Mesenchymal stem cell (in vitro differentiated cells and primary cell): ENCODE measurements at regions not wholly inside any gene's neighbourhood (a gene's known extent, or its start where the extent isn't known, plus 50 kb on each side); places are given as distances from the start of the nearest gene placed in this dataset.

Source experiments
- DNase-seq: peaks from one replicate; pipeline ENCODE4 v3.0.0-alpha.2; 2013
- H2AFZ ChIP-seq: one replicate; pipeline ENCODE4 v1.6.1; 2013; ENCODE audit warnings: low read depth, mild to moderate bottlenecking, control low read depth, inconsistent platforms, low read length, moderate library complexity
- H2AK5ac ChIP-seq: 2 replicates; pipeline ENCODE4 v1.6.1; 2013; ENCODE audit warnings: low read length, moderate library complexity, mild to moderate bottlenecking, inconsistent platforms; ENCODE audit not compliant: severe bottlenecking
- H2BK120ac ChIP-seq: one replicate; pipeline ENCODE4 v1.6.1; 2013; ENCODE audit warnings: low read depth, mild to moderate bottlenecking, inconsistent platforms, low read length, moderate library complexity
- H2BK12ac ChIP-seq, 2 experiments: one replicate each; pipeline ENCODE4 v1.6.1; 2013; ENCODE audit warnings: inconsistent platforms in 2 of 2, low read length in 2 of 2, mild to moderate bottlenecking in 2 of 2, moderate library complexity in 2 of 2, control low read depth in 1 of 2
- H2BK15ac ChIP-seq: one replicate; pipeline ENCODE4 v1.6.1; 2013; ENCODE audit warnings: mild to moderate bottlenecking, low read depth, inconsistent platforms; ENCODE audit not compliant: poor library complexity, severe bottlenecking
- H2BK5ac ChIP-seq: 2 replicates; pipeline ENCODE4 v1.6.1; 2013; ENCODE audit warnings: low read depth, mild to moderate bottlenecking, low read length, control low read depth, inconsistent platforms; ENCODE audit not compliant: poor library complexity, severe bottlenecking
- H3K14ac ChIP-seq, 2 experiments: one replicate each; pipeline ENCODE4 v1.6.1; 2013; ENCODE audit warnings: inconsistent platforms in 2 of 2, low read length in 2 of 2, control low read depth in 1 of 2, mild to moderate bottlenecking in 1 of 2, moderate library complexity in 1 of 2
- H3K18ac ChIP-seq, 2 experiments: one replicate each; pipeline ENCODE4 v1.6.1; 2013; ENCODE audit warnings: inconsistent platforms in 2 of 2, low read length in 2 of 2, control low read depth in 1 of 2, low read depth in 1 of 2, mild to moderate bottlenecking in 1 of 2
- H3K23ac ChIP-seq, 2 experiments: one replicate each; pipeline ENCODE4 v1.6.1; 2013; ENCODE audit warnings: inconsistent platforms in 2 of 2, low read length in 2 of 2, mild to moderate bottlenecking in 2 of 2, moderate library complexity in 2 of 2, control low read depth in 1 of 2
- H3K27ac ChIP-seq: 2 replicates; pipeline ENCODE4 v1.5.1; 2013; ENCODE audit warnings: mild to moderate bottlenecking, moderate library complexity, low read length, control low read depth, inconsistent platforms; ENCODE audit not compliant: poor library complexity, severe bottlenecking
- H3K27me3 ChIP-seq, 2 experiments: 2 replicates each; pipeline versions ENCODE4 v1.6.1 to v1.7.0; 2013; ENCODE audit warnings: low read length in 2 of 2, mild to moderate bottlenecking in 2 of 2, moderate library complexity in 2 of 2, control low read depth in 1 of 2, inconsistent platforms in 1 of 2; ENCODE audit not compliant: control insufficient read depth in 1 of 2, insufficient read depth in 1 of 2
- H3K36me3 ChIP-seq, 2 experiments: 2 replicates each; pipeline versions ENCODE4 v1.6.1 to v1.7.0; 2013; ENCODE audit warnings: low read length in 2 of 2, control low read depth in 1 of 2, inconsistent platforms in 1 of 2, low read depth in 1 of 2, mild to moderate bottlenecking in 1 of 2; ENCODE audit not compliant: insufficient read depth in 2 of 2, control insufficient read depth in 1 of 2
- H3K4ac ChIP-seq, 2 experiments: one replicate each; pipeline ENCODE4 v1.6.1; 2013; ENCODE audit warnings: inconsistent platforms in 2 of 2, low read length in 2 of 2, mild to moderate bottlenecking in 2 of 2, moderate library complexity in 2 of 2, control low read depth in 1 of 2, low read depth in 1 of 2
- H3K4me1 ChIP-seq: 2 replicates; pipeline ENCODE4 v1.6.1; 2013; ENCODE audit warnings: low read depth, low read length, control low read depth; ENCODE audit not compliant: control insufficient read depth, insufficient read depth
- H3K4me2 ChIP-seq: 2 replicates; pipeline ENCODE4 v1.6.1; 2013; ENCODE audit warnings: low read length, mild to moderate bottlenecking, inconsistent platforms; ENCODE audit not compliant: poor library complexity, severe bottlenecking
- H3K4me3 ChIP-seq, 2 experiments: 2 replicates each; pipeline versions ENCODE4 v1.5.1 to v1.7.0; 2013; ENCODE audit warnings: low read length in 2 of 2, mild to moderate bottlenecking in 2 of 2, control low read depth in 1 of 2, low read depth in 1 of 2; ENCODE audit not compliant: insufficient read depth in 1 of 2
- H3K79me1 ChIP-seq: replicated peaks from 2 replicates; pipeline ENCODE4 v1.6.1; 2013; ENCODE audit warnings: mild to moderate bottlenecking, control low read depth, low read length, inconsistent platforms; ENCODE audit not compliant: poor library complexity, severe bottlenecking
- H3K9ac ChIP-seq: 2 replicates; pipeline ENCODE4 v1.7.0; 2013; ENCODE audit warnings: mild to moderate bottlenecking, low read length, moderate library complexity
- H3K9me3 ChIP-seq: 2 replicates; pipeline ENCODE4 v1.7.0; 2013; ENCODE audit warnings: mild to moderate bottlenecking, low read length; ENCODE audit not compliant: control insufficient read depth
- H4K8ac ChIP-seq: one replicate; pipeline ENCODE4 v1.6.1; 2013; ENCODE audit warnings: inconsistent platforms, mild to moderate bottlenecking, low read length, moderate library complexity
- H4K91ac ChIP-seq: one replicate; pipeline ENCODE4 v1.6.1; 2013; ENCODE audit warnings: mild to moderate bottlenecking, low read length, inconsistent platforms
- WGBS: methylation state at CpG from one replicate; pipeline ENCODE4 v1.1.7; 2013; ENCODE audit warnings: mixed read lengths; 5-methylcytosine and 5-hydroxymethylcytosine counted together

- Histone ChIP-seq H3K27me3 (no peaks in the 10 kb centered on the region), H3K27ac (no peak overlapping the region), H2AK5ac (no peak overlapping the region), H3K4me1 (no peaks in the 10 kb centered on the region), H3K23ac (no peak overlapping the region), H3K36me3 (no peaks in the 10 kb centered on the region), H3K4me2 (no peak overlapping the region), H3K9me3 (no peaks in the 10 kb centered on the region), H3K9ac (no peak overlapping the region), H2AFZ (no peak overlapping the region), H2BK12ac (no peak overlapping the region), H3K4ac (no peak overlapping the region), H3K79me1 (no peaks in the 10 kb centered on the region), H2BK15ac (no peak overlapping the region), H2BK5ac (no peak overlapping the region), H3K4me3 (no peak overlapping the region), H4K8ac (no peak overlapping the region), H3K14ac (no peak overlapping the region), H3K18ac (no peak overlapping the region), H4K91ac (no peak overlapping the region), H2BK120ac (no peak overlapping the region)
- WGBS: 15% methylated on average over 1 of the region's 1 CpG
- no peak for DNase-seq
These were observed 1331.1 kb downstream of the ADGRL3 start for GRCh38 chr4:62531264-62531663.

GRCh38 chr4:62528874-62529273 lies 1328.7 kb downstream of the ADGRL3 start:
- Histone ChIP-seq H3K9me3 (no peaks in the 10 kb centered on the region), H2BK15ac (no peak overlapping the region), H2AK5ac (no peak overlapping the region), H2BK120ac (no peak overlapping the region), H2BK12ac (no peak overlapping the region), H3K23ac (no peak overlapping the region), H3K4ac (no peak overlapping the region), H3K18ac (no peak overlapping the region), H2AFZ (no peak overlapping the region), H4K8ac (no peak overlapping the region), H3K27me3 (no peaks in the 10 kb centered on the region), H3K4me3 (no peak overlapping the region), H3K79me1 (no peaks in the 10 kb centered on the region), H3K4me2 (no peak overlapping the region), H3K36me3 (no peaks in the 10 kb centered on the region), H3K9ac (no peak overlapping the region), H3K27ac (no peak overlapping the region), H3K4me1 (no peaks in the 10 kb centered on the region), H2BK5ac (no peak overlapping the region), H4K91ac (no peak overlapping the region), H3K14ac (no peak overlapping the region)
- 46% methylated on average over 2 of the region's 2 CpGs for WGBS
- DNase-seq: peak; percentile 8

GRCh38 chr4:62526671-62527070 lies 1326.5 kb downstream of the ADGRL3 start:
- Histone ChIP-seq H2BK15ac (no peak overlapping the region), H3K79me1 (no peaks in the 10 kb centered on the region), H3K9me3 (no peaks in the 10 kb centered on the region), H2BK5ac (no peak overlapping the region), H3K18ac (no peak overlapping the region), H2AK5ac (no peak overlapping the region), H3K4me1 (no peaks in the 10 kb centered on the region), H3K14ac (no peak overlapping the region), H3K27me3 (no peaks in the 10 kb centered on the region), H2BK12ac (no peak overlapping the region), H3K4me2 (no peak overlapping the region), H3K23ac (no peak overlapping the region), H4K91ac (no peak overlapping the region), H3K27ac (no peak overlapping the region), H3K9ac (no peak overlapping the region), H4K8ac (no peak overlapping the region), H2AFZ (no peak overlapping the region), H3K36me3 (no peaks in the 10 kb centered on the region), H2BK120ac (no peak overlapping the region), H3K4ac (no peak overlapping the region), H3K4me3 (no peak overlapping the region)
- no peak for DNase-seq
- WGBS: 89% methylated on average over 11 of the region's 12 CpGs

GRCh38 chr4:62523256-62523655 lies 1323.1 kb downstream of the ADGRL3 start:
- no peak overlapping the region for H2AK5ac ChIP-seq
- H2AFZ ChIP-seq: no peak overlapping the region
- H4K8ac ChIP-seq: no peak overlapping the region
- no peak overlapping the region for H2BK5ac ChIP-seq
- no peak overlapping the region for H3K23ac ChIP-seq
- no peaks in the 10 kb centered on the region for H3K4me1 ChIP-seq
- H3K4ac ChIP-seq: no peak overlapping the region
- H3K9me3 ChIP-seq: no peaks in the 10 kb centered on the region
- no peak overlapping the region for H3K18ac ChIP-seq
- no peak for DNase-seq
- H3K4me2 ChIP-seq: no peak overlapping the region
- no peaks in the 10 kb centered on the region for H3K27me3 ChIP-seq
- no peak overlapping the region for H4K91ac ChIP-seq
- no peaks in the 10 kb centered on the region for H3K79me1 ChIP-seq
- no peak overlapping the region for H2BK120ac ChIP-seq
- no peak overlapping the region for H3K4me3 ChIP-seq
- no peak overlapping the region for H2BK12ac ChIP-seq
- H3K14ac ChIP-seq: no peak overlapping the region
- H3K27ac ChIP-seq: no peak overlapping the region
- H2BK15ac ChIP-seq: no peak overlapping the region
- no peaks in the 10 kb centered on the region for H3K36me3 ChIP-seq
- no peak overlapping the region for H3K9ac ChIP-seq
